Ishikawa (cell line): ENCODE measurements at regions not wholly inside any gene's neighbourhood (a gene's known extent, or its start where the extent isn't known, plus 50 kb on each side); places are given as distances from the start of the nearest gene placed in this dataset.

Experiments used
- CEBPB ChIP-seq: IDR thresholded peaks from 2 replicates; pipeline ENCODE4 v1.6.1; 2012
- CREB1 ChIP-seq: IDR thresholded peaks from 2 replicates; pipeline ENCODE4 v1.6.1; 2012; ENCODE audit warnings: low read depth
- EGR1 ChIP-seq: IDR thresholded peaks from 2 replicates; pipeline ENCODE4 v1.6.1; 2012
- EP300 ChIP-seq: IDR thresholded peaks from 2 replicates; pipeline ENCODE4 v1.6.1; 2012; ENCODE audit warnings: borderline replicate concordance
- FOXM1 ChIP-seq: IDR thresholded peaks from 2 replicates; pipeline ENCODE4 v1.6.1; 2012; ENCODE audit warnings: low read depth, borderline replicate concordance
- MAX ChIP-seq: IDR thresholded peaks from 2 replicates; pipeline ENCODE4 v1.6.1; 2012
- NFIC ChIP-seq: IDR thresholded peaks from 2 replicates; pipeline ENCODE4 v1.6.1; 2012
- RAD21 ChIP-seq: IDR thresholded peaks from 2 replicates; pipeline ENCODE4 v1.6.1; 2012; ENCODE audit warnings: low read depth
- REST ChIP-seq: IDR thresholded peaks from 2 replicates; pipeline ENCODE4 v1.6.1; 2012; ENCODE audit warnings: low read depth, mild to moderate bottlenecking
- TAF1 ChIP-seq: IDR thresholded peaks from 2 replicates; pipeline ENCODE4 v1.6.1; 2012; ENCODE audit warnings: low read depth, mild to moderate bottlenecking
- TCF12 ChIP-seq: IDR thresholded peaks from 2 replicates; pipeline ENCODE4 v1.6.1; 2012; ENCODE audit warnings: low read depth
- TEAD4 ChIP-seq: IDR thresholded peaks from 2 replicates; pipeline ENCODE4 v1.6.1; 2012
- USF1 ChIP-seq: IDR thresholded peaks from 2 replicates; pipeline ENCODE4 v1.6.1; 2012
- YY1 ChIP-seq: IDR thresholded peaks from 2 replicates; pipeline ENCODE4 v1.6.1; 2012; ENCODE audit warnings: low read depth
- ZBTB7A ChIP-seq: IDR thresholded peaks from 2 replicates; pipeline ENCODE4 v1.6.1; 2012; ENCODE audit warnings: low read depth

GRCh38 chr10:29748109-29748650, 113.4 kb upstream of the SVIL start:
- no peak for TF ChIP-seq USF1
- TF ChIP-seq TCF12, result no peak
- no peak for TF ChIP-seq RAD21
- no peak for TF ChIP-seq EP300
- TF ChIP-seq CEBPB, result no peak
- TF ChIP-seq EGR1, result no peak
- no peak for TF ChIP-seq CREB1
- no peak for TF ChIP-seq TEAD4
- TF ChIP-seq ZBTB7A, result no peak
- TF ChIP-seq TAF1, result no peak
- no peak for TF ChIP-seq YY1

- no peak for TF ChIP-seq CEBPB
- TF ChIP-seq TCF12, result no peak
- TF ChIP-seq EGR1, result no peak
- no peak for TF ChIP-seq FOXM1
- TF ChIP-seq RAD21, result no peak
- no peak for TF ChIP-seq YY1
- no peak for TF ChIP-seq CREB1
- no peak for TF ChIP-seq REST
- no peak for TF ChIP-seq EP300
- no peak for TF ChIP-seq ZBTB7A
- no peak for TF ChIP-seq TAF1
- TF ChIP-seq TEAD4, result no peak
- TF ChIP-seq USF1, result no peak
- TF ChIP-seq NFIC, result no peak
- no peak for TF ChIP-seq MAX
Measured at GRCh38 chr10:29746080-29746797, 111.5 kb upstream of the SVIL start.

GRCh38 chr10:29740981-29741545, 106.3 kb upstream of the SVIL start:
- TF ChIP-seq EGR1 (no peak), RAD21 (no peak)

- TF ChIP-seq REST (no peak), CEBPB (no peak), RAD21 (no peak), MAX (no peak), EGR1 (no peak), TCF12 (no peak), TAF1 (no peak), YY1 (no peak), USF1 (no peak)
Measured at GRCh38 chr10:29738341-29738740, 103.6 kb upstream of the SVIL start.

- TF ChIP-seq TCF12, result no peak
- TF ChIP-seq CREB1, result no peak
- TF ChIP-seq EGR1, result no peak
- no peak for TF ChIP-seq RAD21
- TF ChIP-seq TEAD4, result no peak
- no peak for TF ChIP-seq USF1
- no peak for TF ChIP-seq MAX
- no peak for TF ChIP-seq CEBPB
- no peak for TF ChIP-seq EP300
- TF ChIP-seq NFIC, result no peak
- TF ChIP-seq ZBTB7A, result no peak; the same call in 1 of the 2 replicates
- no peak for TF ChIP-seq YY1
- no peak for TF ChIP-seq FOXM1
- TF ChIP-seq TAF1, result no peak
- TF ChIP-seq REST, result no peak
Measured at GRCh38 chr10:29737074-29737593, 102.4 kb upstream of the SVIL start.
